Prostate gland (tissue), 2 donors: ENCODE measurements at regions not wholly inside any gene's neighbourhood (a gene's known extent, or its start where the extent isn't known, plus 50 kb on each side); places are given as distances from the start of the nearest gene placed in this dataset.

Experiments
- POLR2A ChIP-seq: fragments of 450-650 bp; IDR thresholded peaks from one replicate; pipeline ENCODE4 v1.6.1; 2016; ENCODE audit warnings: antibody characterized with exemption, mild to moderate bottlenecking
- POLR2AphosphoS5 ChIP-seq: sonication (generic); formaldehyde crosslinking; IDR thresholded peaks from one replicate; pipeline ENCODE4 v1.6.1; 2017; ENCODE audit warnings: antibody characterized with exemption
- TF ChIP-seq, protein P1 (sequence below), 4 experiments: fragments of 200-600 bp in 2 of 4; fragments of 450-650 bp in 2 of 4; sonication (generic) in 2 of 4; IDR thresholded peaks; 1 replicate in 3 of 4; 2 replicates in 1 of 4; pipeline ENCODE4 v1.5.1; 2016 to 2019; ENCODE audit warnings: antibody characterized with exemption in 4 of 4, mild to moderate bottlenecking in 2 of 4, moderate library complexity in 2 of 4

DNA sequence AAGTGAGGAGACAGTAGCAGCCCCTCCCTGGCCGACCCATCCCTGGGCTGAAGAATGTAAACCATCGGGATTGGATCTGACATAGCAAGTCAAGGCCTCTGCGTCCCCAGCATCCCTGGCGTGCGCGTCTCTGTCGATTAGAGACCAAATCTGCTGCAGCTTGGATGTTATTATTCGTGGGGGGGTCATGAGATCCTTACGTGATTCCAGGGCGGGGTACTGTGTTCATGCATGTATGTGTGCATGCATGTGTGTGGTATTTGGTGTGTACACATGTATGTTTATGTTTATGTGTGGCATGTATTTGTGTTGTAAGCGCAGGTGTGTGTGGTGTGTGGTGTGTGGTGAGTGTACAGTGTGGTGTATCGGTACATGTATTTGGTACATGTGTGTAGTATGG is 741.8 kb upstream of the SALL3 start:
- TF ChIP-seq, protein P1, sequence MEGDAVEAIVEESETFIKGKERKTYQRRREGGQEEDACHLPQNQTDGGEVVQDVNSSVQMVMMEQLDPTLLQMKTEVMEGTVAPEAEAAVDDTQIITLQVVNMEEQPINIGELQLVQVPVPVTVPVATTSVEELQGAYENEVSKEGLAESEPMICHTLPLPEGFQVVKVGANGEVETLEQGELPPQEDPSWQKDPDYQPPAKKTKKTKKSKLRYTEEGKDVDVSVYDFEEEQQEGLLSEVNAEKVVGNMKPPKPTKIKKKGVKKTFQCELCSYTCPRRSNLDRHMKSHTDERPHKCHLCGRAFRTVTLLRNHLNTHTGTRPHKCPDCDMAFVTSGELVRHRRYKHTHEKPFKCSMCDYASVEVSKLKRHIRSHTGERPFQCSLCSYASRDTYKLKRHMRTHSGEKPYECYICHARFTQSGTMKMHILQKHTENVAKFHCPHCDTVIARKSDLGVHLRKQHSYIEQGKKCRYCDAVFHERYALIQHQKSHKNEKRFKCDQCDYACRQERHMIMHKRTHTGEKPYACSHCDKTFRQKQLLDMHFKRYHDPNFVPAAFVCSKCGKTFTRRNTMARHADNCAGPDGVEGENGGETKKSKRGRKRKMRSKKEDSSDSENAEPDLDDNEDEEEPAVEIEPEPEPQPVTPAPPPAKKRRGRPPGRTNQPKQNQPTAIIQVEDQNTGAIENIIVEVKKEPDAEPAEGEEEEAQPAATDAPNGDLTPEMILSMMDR (IDR thresholded peaks at IDR 0.05) = no peak
- no peak for TF ChIP-seq POLR2A
- no peak for TF ChIP-seq POLR2AphosphoS5
